ENCODE measurements at regions not wholly inside any gene's neighbourhood (a gene's known extent, or its start where the extent isn't known, plus 50 kb on each side); places are given as distances from the start of the nearest gene placed in this dataset.

GRCh38 chr17:70271200-70271599, 101.9 kb downstream of the KCNJ2 start:
- TF ChIP-seq POLR2AphosphoS5 (IDR thresholded peaks at IDR 0.05; ENCODE audit: borderline replicate concordance, low read depth, low read length) (no peak), EZH2 (IDR thresholded peaks at IDR 0.05) (no peak)
